ENCODE measurements at regions not wholly inside any gene's neighbourhood (a gene's known extent, or its start where the extent isn't known, plus 50 kb on each side); places are given as distances from the start of the nearest gene placed in this dataset.

DNA sequence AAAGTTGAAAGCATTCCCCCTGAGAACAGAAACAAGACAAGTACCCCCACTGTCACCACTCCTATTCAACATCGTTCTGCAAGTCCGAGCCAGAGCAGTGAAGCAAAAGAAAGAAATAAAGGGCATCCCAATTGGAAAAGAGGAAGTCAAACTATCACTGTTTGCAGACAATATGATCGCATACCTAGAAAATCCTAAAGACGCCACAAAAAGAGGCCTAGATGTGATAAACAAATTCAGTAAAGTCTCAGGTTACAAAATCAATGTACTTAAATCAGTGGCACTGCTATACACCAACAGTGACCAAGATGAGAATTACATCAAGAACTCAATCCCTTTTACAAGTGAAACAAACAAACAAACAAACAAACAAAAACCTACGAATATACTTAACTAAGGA, 87.7 kb upstream of the COCH start:
- Histone ChIP-seq H3K27me3 (ENCODE audit: low read depth) (no peaks in the 10 kb centered on the region), H3K36me3 (no peaks in the 10 kb centered on the region), H3K9me3 (no peaks in the 10 kb centered on the region), H3K4me1 (no peaks in the 10 kb centered on the region), H3K4me3 (no peak overlapping the region), H3K27ac (no peak overlapping the region)
- TF ChIP-seq, protein P1, sequence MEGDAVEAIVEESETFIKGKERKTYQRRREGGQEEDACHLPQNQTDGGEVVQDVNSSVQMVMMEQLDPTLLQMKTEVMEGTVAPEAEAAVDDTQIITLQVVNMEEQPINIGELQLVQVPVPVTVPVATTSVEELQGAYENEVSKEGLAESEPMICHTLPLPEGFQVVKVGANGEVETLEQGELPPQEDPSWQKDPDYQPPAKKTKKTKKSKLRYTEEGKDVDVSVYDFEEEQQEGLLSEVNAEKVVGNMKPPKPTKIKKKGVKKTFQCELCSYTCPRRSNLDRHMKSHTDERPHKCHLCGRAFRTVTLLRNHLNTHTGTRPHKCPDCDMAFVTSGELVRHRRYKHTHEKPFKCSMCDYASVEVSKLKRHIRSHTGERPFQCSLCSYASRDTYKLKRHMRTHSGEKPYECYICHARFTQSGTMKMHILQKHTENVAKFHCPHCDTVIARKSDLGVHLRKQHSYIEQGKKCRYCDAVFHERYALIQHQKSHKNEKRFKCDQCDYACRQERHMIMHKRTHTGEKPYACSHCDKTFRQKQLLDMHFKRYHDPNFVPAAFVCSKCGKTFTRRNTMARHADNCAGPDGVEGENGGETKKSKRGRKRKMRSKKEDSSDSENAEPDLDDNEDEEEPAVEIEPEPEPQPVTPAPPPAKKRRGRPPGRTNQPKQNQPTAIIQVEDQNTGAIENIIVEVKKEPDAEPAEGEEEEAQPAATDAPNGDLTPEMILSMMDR (IDR thresholded peaks at IDR 0.05): no peak
- ATAC-seq (no peak), DNase-seq (no peak)
- intact Hi-C loops (cut with DNase I): no loop called here

DNA sequence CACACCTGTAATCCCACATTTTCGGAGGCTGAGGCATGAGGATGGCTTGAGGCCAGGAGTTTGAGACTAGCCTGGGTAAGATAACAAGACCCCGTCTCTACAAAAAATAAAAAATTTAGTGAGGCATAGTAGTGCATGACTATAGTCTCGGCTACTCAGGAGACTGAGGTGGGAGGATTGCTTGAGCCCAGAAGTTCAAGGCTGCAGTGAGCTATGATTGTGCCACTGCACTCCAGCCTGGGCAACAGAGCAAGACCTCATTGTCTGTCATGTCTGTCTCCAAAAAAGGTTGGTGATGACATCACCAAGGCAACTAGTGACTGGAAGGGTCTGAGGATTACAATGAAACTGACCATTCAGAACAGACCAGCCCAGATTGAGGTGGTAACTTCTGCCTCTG, 83.5 kb upstream of the COCH start:
- Histone ChIP-seq H3K9me3 (no peaks in the 10 kb centered on the region), H3K36me3 (no peaks in the 10 kb centered on the region), H3K4me3 (no peak overlapping the region), H3K4me1 (no peaks in the 10 kb centered on the region), H3K27ac (no peak overlapping the region), H3K27me3 (ENCODE audit: low read depth) (no peaks in the 10 kb centered on the region)
- ATAC-seq: no peak
- no peak for DNase-seq
- TF ChIP-seq, protein P1 (IDR thresholded peaks at IDR 0.05): no peak
- intact Hi-C loops (cut with DNase I): no loop called here

DNA sequence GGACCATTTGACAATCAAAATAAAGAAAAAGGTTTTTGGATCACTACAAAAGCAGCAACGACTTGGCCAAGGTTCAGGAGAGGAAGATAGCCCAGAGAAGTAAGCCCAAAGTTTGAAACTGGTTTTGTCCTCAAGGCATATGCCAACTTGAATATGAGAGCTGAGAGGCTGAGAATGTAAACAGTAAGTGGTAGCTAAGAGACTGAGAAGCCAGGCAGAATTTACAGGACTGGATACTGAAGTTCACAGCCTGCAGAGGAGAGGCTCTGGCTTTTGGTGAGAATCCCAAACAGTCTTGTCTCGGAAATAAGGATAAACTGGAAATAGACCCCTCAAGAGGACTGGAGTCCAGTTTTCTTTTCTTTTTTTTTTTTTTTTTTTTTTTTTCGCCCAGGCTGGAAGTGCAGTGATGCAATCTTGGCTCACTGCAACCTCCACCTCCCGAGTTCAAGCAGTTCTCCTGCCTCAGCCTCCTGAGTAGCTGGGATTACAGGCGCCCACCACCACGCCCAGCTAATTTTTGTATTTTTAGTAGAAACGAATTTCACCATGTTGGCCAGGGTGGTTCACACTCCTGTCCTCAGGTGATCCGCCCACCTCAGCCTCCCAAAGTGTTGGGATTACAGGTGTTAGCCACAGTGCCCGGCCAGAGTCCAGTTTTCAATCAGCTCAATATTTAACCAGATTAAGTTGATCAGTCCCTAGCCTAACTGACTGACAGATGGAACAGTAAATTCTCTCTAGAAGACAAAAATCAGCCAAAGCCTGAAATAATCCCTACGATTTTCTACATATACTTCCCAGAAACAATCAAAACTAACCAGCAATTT, 82.6 kb upstream of the COCH start:
- Histone ChIP-seq H3K27me3 (ENCODE audit: low read depth) (no peaks in the 10 kb centered on the region), H3K9me3 (no peaks in the 10 kb centered on the region), H3K36me3 (no peaks in the 10 kb centered on the region), H3K4me1 (no peaks in the 10 kb centered on the region), H3K4me3 (no peak overlapping the region), H3K27ac (no peak overlapping the region)
- TF ChIP-seq, protein P1 (IDR thresholded peaks at IDR 0.05): no peak
- ATAC-seq (no peak), DNase-seq (no peak)
- intact Hi-C loops (cut with DNase I): no loop called here

DNA sequence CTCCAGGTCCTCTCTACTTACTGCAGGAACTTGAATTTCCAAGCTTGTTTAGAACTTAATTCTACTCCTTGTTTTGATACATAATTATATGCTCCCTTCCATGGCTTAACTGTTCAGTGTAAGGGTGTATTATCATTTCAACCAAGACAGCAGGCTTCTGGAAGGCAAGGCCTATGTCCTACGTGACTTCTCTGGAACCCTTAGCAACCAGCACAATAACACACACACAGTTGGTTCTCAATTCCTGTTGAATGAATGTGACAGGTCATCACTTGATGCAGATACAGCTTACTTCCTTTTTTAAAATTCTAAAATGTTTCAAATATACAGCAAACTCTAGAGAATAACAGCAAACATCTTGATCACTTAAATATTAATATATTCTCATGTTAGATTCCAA, 77.7 kb upstream of the COCH start:
- no peaks in the 10 kb centered on the region for H3K27me3 ChIP-seq (ENCODE audit: low read depth)
- intact Hi-C loops (cut with DNase I): no loop called here
- no peak for DNase-seq
- no peaks in the 10 kb centered on the region for H3K9me3 ChIP-seq
- H3K4me1 ChIP-seq: no peaks in the 10 kb centered on the region
- TF ChIP-seq, protein P1 (IDR thresholded peaks at IDR 0.05): no peak
- H3K36me3 ChIP-seq: no peaks in the 10 kb centered on the region
- ATAC-seq: peak; percentile 54 to 81
- H3K4me3 ChIP-seq: no peak overlapping the region
- H3K27ac ChIP-seq: peak overlapping the region; percentile 15

DNA sequence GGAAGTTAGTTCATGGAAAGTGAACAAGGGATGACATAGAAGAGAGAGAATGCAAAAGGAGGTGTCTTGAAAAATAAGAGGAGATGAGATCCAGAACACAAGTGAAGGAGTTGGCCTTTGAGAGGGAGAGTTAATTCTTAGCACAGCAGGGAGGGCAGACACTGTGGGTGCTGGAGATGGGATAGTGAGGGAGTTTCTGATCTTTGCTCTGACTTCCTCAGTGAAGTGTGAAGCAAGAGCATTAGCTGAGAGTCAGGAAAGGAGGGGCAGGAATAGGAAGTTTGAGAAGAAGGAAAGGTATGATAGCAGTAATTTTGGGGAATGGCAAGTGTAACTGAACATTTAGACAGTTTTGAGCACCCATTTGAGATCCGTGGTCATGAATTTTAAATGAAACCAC, 75.8 kb upstream of the COCH start:
- H3K27me3 ChIP-seq (ENCODE audit: low read depth): no peaks in the 10 kb centered on the region
- TF ChIP-seq, protein P1 (IDR thresholded peaks at IDR 0.05): no peak
- no peaks in the 10 kb centered on the region for H3K36me3 ChIP-seq
- H3K4me3 ChIP-seq: no peak overlapping the region
- H3K4me1 ChIP-seq: no peaks in the 10 kb centered on the region
- peak in 1 of 2 donors; percentile 43 for ATAC-seq
- intact Hi-C loops (cut with DNase I): no loop called here
- no peak for DNase-seq
- no peak overlapping the region for H3K27ac ChIP-seq
- no peaks in the 10 kb centered on the region for H3K9me3 ChIP-seq

All from lower lobe of right lung (tissue), 2 donors.